Fibroblast of peridontal ligament (primary cell): ENCODE measurements at regions not wholly inside any gene's neighbourhood (a gene's known extent, or its start where the extent isn't known, plus 50 kb on each side); places are given as distances from the start of the nearest gene placed in this dataset.
"Not testable (repeated sequence)": the region's sequence is repeated elsewhere in the genome, so short reads cannot be mapped to it uniquely, and the experiment has no call there.

Experiments used
- DNase-seq: peaks from one replicate; pipeline ENCODE4 v3.0.0-alpha.2; 2010; ENCODE audit errors: extremely low read depth

DNA sequence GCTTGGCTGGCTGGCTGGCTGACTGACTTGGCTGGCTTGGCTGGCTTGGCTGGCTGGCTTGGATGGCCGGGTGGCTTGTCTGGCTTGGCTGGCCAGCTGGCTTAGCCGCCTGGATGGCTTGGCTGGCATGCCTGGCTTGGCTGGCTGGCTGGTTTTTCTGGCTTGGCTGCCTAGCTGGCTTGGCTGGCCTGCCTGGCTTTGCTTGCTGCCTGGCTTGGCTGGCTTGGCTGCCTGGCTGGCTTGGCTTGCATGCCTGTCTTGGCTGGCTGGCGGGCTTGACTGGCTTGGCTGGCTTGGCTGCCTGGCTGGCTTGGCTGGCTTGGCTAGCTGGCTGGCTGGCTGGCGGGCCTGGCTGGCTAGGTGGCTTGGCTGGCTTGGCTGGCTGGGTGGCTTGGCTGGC is 2830.5 kb downstream of the RPIA start:
- DNase-seq: not testable (repeated sequence)

DNA sequence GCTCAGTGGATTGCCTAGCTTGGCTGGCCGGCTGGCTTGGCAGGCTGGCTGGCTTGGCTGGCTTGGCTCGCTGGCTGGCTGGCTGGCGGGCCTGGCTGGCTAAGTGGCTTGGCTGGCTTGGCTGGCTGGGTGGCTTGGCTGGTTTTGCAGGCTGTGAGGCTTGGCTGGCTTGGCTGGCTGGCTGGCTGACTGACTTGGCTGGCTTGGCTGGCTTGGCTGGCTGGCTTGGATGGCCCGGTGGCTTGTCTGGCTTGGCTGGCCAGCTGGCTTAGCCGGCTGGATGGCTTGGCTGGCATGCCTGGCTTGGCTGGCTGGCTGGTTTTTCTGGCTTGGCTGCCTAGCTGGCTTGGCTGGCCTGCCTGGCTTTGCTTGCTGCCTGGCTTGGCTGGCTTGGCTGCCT is 2831.4 kb downstream of the RPIA start:
- DNase-seq: not testable (repeated sequence)

GRCh38 chr2:91523751-91524150 is 2832.3 kb downstream of the RPIA start:
- not testable (repeated sequence) for DNase-seq

- DNase-seq: not testable (repeated sequence)
Observed at GRCh38 chr2:91525587-91525986, 2834.1 kb downstream of the RPIA start.

DNA sequence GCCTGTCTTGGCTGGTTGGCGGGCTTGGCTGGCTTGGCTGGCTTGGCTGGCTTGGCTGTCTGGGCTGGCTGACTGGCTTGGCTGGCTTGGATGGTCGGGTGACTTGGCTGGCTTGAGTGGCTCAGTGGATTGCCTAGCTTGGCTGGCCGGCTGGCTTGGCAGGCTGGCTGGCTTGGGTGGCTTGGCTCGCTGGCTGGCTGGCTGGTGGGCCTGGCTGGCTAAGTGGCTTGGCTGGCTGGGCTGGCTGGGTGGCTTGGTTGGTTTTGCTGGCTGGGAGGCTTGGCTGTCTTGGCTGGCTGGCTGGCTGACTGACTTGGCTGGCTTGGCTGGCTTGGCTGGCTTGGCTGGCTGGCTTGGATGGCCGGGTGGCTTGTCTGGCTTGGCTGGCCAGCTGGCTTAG is 2834.6 kb downstream of the RPIA start:
- not testable (repeated sequence) for DNase-seq

DNA sequence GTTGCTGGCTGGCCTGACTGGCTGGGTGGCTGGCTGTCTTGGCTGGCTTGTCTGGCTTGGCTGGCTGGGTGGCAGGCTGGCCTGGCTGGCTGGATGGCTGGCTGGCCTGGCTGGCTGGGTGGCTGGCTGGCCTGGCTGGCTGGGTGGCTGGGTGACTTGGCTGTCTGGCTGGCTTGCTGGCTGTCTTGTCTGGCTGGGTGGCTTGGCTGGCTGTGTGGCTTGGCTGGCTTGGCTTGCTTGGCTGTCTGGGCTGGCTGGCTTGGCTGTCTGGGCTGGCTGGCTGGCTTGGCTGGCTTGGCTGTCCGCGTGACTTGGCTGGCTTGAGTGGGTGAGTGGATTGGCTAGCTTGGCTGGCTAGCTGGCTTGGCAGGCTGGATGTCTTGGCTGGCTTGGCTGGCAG is 2835.6 kb downstream of the RPIA start:
- not testable (repeated sequence) for DNase-seq

GRCh38 chr2:91527491-91528031 is 2836.1 kb downstream of the RPIA start:
- DNase-seq: not testable (repeated sequence)

DNA sequence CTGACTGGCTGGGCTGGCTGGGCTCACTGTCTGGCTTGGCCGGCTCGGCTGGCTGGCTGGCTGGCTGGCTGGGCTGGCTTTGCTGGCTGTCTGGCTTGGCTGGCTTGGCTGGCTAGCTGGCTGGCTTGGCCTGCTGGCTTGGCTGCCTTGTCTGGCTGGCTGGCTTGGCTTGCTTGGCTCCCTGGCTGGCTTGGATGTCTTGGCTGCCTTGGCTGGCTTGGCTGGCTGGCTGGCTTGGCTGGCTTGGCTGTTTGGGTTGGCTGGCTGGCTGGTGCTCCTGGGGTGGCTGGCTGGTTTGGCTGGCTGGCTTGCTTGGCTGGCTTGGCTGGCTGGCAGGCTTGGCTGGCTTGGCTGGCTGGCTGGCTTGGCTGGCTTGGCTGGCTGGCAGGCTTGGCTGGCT is 2836.9 kb downstream of the RPIA start:
- DNase-seq: not testable (repeated sequence)

- not testable (repeated sequence) for DNase-seq
Observed at GRCh38 chr2:91536109-91536508, 2844.6 kb downstream of the RPIA start.

- DNase-seq: not testable (repeated sequence)
Observed at GRCh38 chr2:91536549-91537263, 2845.2 kb downstream of the RPIA start.

DNA sequence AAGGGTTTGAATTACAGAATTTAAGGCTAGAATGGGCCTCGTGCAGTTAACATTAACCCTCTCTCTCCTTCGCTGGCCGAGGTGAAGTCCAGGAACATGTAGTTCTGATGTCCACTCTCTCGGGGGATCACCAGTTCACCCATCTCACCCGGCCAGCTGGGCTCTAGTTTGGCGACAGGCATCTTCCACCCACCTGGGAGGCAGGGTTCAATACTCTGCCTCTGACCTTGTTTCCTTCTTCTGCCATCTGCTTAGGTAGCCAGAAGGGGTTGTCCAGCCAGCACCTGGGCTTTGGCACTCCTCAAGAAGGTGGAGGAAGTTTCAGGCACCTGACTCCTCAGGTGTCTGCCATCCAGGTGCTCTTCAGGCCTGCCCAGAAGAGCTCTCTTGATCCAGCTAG is 2857.8 kb downstream of the RPIA start:
- DNase-seq: not testable (repeated sequence)

DNA sequence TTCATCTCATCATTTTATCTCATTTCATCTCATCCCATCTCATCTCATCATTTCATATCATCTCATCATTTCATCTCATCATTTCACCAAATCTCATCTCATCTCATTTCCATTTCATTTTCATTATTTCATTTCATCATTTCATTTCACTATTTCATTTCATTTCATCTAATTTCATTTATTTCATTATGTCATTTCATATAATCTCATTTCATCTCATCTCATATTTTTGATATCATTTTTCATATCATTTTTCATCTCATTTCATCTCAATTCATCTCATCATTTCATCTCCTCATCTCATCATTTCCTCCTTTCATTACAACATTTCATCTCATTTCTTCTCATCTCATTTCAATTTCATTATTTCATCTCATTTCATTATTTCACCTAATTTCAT is 2866.8 kb downstream of the RPIA start:
- not testable (repeated sequence) for DNase-seq

DNA sequence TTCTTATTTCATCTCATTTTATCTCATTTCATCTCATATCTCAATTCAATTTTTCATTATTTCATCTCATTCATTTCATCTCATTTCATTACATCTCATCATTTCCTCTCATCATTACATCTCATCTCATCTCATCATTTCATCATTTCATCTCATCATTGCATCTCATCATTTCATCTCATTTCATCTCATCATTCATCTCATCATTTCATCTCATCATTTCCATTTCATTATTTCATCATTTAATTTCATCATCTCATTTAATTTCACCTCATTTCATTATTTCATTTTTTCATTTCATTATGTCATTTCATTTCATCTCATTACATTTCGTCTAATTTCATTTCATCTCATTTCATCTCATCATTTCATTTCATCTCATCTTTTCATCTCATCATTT is 2867.8 kb downstream of the RPIA start:
- DNase-seq: not testable (repeated sequence)

GRCh38 chr2:91559886-91560614 is 2868.6 kb downstream of the RPIA start:
- not testable (repeated sequence) for DNase-seq

DNA sequence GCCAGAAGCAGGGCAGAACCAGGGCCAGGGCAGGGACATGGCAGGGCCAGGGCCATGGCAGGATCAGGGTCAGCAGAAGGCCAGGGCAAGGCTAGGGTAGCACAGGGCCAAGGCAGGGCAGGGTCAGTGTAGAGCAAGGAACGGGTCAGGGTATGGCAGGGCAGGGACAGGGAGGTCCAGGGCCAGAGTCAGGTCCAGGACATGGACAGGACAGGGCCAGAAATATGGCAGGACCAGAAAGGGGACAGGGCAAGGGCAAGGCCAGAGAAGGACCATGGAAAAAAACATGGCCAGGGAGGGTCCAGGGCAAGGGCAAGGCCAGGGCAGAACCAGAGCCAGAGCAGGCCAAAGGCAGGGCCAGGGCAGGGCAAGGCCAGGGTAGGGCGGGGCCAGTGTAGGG is 2870.7 kb downstream of the RPIA start:
- DNase-seq: not testable (repeated sequence)

DNA sequence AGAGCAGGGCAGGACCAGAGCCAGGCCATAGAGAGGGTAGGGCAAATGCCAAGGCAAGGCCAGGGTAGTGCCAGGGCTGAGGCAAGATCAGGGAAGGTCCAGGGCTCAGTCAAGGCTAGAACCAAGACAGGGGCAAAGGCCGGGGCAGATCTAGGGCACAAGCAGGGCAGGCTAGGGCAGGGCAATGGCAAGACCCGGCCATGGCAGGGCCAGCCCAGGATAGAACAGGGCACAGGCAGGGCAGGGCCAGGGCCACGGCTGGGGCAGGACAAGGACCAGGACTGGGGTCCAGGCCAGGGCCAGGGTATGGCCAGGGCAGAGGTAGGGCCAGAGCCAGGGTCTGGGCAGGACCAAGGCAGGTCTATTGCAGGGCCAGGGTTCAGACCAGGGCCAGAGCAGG is 2873.2 kb downstream of the RPIA start:
- DNase-seq: not testable (repeated sequence)

DNA sequence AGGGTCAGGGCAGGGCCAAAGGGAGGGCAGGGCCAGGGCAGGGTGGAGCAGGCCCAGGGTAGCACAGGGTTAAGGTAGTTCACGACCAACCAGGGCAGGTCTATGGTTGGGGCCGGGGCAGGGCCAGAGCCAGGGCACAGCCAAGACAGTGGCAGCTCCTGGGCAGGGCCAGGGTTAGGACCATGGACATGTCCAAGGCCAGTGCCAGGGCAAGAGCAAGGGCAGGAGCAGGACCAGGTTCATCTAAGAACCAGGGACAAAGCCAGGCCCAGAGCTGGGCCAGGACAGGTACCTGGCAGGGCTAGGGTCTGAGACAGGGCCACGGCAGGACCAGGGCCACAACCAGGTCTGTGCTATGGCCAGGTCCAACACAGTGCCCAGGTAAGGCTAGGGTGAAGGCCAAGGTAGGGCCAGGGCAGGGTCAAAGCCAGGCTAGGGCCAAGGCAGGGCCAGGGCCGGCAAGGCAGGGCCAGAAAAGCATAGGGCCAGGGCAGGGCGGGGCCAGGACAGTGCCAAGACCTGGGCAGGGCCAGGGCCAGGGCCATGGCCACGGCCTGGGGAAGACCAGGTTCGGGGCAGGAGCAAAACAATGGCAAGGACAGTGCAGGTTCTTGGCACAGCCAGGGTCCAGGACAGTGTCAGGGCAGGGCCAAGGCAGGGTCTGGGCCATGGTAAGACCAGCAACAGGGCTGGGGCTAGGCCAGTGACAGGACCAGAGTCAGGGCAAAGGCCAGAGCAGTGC is 2874.4 kb downstream of the RPIA start:
- not testable (repeated sequence) for DNase-seq

GRCh38 chr2:91566611-91567010 is 2875.1 kb downstream of the RPIA start:
- DNase-seq: not testable (repeated sequence)

GRCh38 chr2:91567546-91568335 is 2876.3 kb downstream of the RPIA start:
- DNase-seq: not testable (repeated sequence)

DNA sequence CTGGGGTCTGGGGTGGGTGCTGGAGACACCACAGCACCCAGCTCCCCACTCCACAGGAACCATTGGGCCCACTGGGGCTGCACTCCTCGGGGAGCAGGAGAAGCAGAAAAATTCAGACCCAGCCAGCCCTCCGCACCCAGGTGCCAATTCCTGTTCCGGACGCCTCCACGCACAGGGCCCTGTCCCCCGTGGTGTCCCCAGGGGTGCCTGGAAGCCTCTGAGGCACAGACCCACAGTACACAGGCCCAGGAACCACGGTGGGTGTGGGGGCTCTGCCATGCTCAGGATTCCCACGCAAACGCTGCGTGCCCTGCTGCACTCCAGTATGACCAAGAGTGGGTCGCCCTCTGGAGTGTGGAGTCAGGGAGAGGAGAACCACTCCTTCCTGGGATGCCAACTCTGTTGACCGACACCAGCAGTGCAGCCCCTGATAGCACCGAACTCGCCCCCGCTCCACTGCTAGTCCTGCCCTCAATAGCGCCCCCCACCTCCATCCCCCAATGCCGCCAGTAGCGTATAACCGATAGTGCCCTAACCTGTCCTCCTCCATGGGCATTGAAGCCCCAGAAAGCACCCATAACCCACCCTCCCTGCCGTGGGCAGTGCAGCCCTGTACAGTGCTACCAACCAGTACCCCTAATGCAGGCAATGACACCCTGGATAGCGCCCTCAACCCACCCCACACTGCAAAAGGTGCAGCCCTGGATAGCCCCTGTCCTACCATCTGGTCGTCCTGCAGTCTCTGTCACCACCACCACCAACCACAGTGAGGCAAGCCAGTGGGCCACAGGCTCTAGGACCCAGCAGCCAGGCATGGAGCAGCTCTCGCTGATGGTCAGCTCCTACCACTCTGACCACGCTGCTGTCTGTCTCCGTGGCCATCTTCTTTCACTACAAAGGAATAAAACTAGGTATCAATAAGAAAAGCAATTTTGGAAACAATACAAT is 2877.2 kb downstream of the RPIA start:
- not testable (repeated sequence) for DNase-seq
